ENCODE measurements at regions not wholly inside any gene's neighbourhood (a gene's known extent, or its start where the extent isn't known, plus 50 kb on each side); places are given as distances from the start of the nearest gene placed in this dataset.

DNA sequence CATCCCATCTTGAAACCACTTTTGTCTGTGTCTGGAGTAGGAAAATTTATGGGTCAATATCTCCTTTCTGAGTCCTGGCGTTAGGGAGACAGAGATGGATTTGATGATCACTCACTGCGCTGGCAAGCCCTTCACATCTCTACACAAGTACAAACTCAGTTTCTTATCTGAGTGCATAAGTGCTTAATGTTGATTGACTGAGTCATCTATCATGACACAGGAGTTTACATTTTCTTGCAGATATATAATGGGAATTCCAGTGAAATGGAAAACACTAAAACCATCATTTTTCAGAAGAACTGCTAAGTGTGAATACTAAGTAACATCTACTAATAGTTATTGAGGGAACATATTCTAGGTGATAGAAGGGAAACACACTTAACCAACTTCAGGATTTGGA is 763.9 kb upstream of the COBL start:
- DNase-seq (ENCODE audit: insufficient read length, low spot score) = no peak
- TF ChIP-seq CTCF (IDR thresholded peaks at IDR 0.05; ENCODE audit: insufficient read depth, missing control alignments) = no peak
- no peak for FAIRE-seq

- FAIRE-seq = no peak
- TF ChIP-seq CTCF (IDR thresholded peaks at IDR 0.05; ENCODE audit: insufficient read depth, missing control alignments) = no peak
Measured at GRCh38 chr7:52079726-52080125, 763.1 kb upstream of the COBL start.

DNA sequence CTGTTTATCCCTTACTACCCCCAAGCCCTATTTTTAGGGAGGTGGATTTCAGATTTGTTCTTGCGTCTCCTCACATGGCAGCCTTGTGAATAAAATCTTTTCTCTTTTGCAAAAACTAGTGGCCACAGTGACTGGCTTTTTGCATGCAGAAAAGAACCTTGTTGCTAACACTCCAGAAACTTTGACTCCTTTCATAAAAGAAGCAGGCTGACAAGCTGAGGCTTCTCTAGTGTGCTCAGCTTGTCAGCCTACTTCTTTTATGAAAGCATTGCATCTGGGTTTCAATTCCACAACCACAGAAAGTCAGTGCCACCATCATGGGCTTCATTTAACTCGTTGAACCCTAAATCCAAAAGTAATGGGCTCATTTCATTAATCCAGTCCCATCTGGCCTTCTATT is 761.0 kb upstream of the COBL start:
- no peak for TF ChIP-seq CTCF (IDR thresholded peaks at IDR 0.05; ENCODE audit: insufficient read depth, missing control alignments)
- FAIRE-seq (no peak), DNase-seq (ENCODE audit: insufficient read length, low spot score) (no peak)

More at GRCh38 chr7:52079726-52080125, 763.1 kb upstream of the COBL start:
- no peak for DNase-seq (ENCODE audit: insufficient read length, low spot score)

- no peak for FAIRE-seq
- TF ChIP-seq CTCF (IDR thresholded peaks at IDR 0.05; ENCODE audit: insufficient read depth, missing control alignments) = no peak
- DNase-seq (ENCODE audit: insufficient read length, low spot score) = no peak
Measured at GRCh38 chr7:52074912-52075311, 758.3 kb upstream of the COBL start.

GRCh38 chr7:52074071-52074470 is 757.5 kb upstream of the COBL start:
- TF ChIP-seq CTCF (IDR thresholded peaks at IDR 0.05; ENCODE audit: insufficient read depth, missing control alignments) = no peak
- FAIRE-seq (no peak), DNase-seq (ENCODE audit: insufficient read length, low spot score) (no peak)

DNA sequence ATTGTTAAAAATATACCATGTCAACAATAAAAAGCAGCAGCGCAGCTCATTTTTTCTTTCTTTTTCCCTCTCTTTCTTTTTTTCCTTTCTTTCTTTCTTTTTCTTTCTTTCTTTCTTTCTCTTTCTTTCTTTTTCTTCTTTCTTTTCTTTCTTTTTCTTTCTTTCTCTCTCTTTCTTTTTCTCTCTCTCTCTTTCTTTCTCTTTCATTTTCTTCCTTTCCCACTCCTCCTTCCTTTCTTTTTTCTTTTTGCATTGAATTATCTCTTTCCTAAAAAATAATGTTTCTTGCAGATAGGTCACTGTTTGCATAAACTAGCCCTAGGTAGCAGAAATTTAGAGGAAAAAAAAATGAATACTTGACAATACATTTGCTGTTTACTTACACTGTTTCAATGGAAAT is 755.1 kb upstream of the COBL start:
- DNase-seq (ENCODE audit: insufficient read length, low spot score) (no peak), FAIRE-seq (no peak)
- no peak for TF ChIP-seq CTCF (IDR thresholded peaks at IDR 0.05; ENCODE audit: insufficient read depth, missing control alignments)

GRCh38 chr7:52064493-52064892 is 747.9 kb upstream of the COBL start:
- TF ChIP-seq CTCF (IDR thresholded peaks at IDR 0.05; ENCODE audit: insufficient read depth, missing control alignments) = no peak
- no peak for FAIRE-seq

More at GRCh38 chr7:52064493-52064892, 747.9 kb upstream of the COBL start:
- no peak for DNase-seq (ENCODE audit: insufficient read length, low spot score)

Data from D721Med (cell line).